ENCODE measurements at regions not wholly inside any gene's neighbourhood (a gene's known extent, or its start where the extent isn't known, plus 50 kb on each side); places are given as distances from the start of the nearest gene placed in this dataset.

DNA sequence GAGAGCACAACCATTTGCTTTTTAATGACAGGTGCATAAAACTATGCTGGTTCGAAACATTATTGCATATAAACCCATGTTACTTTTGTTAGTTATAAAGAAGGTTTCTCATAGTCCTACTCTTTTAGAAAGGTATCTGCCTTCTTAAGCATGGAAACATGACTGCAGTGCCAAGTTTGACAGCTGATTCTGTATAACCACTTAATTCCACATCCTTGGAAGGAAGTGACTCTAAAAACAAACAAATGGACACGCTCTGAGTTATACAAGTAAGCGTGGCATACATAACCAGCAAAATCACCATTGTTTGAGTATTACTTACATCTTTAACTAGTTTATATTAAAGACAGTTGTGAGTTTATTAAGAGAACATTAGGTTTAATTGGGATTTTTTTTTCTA, 125.0 kb upstream of the HDGFL1 start:
- CTCF ChIA-PET: no interaction called here
- Histone ChIP-seq H3K36me3 (ENCODE audit: insufficient read depth, low read length, poor library complexity, severe bottlenecking) (no peaks in the 10 kb centered on the region), H3K9me3 (ENCODE audit: low read depth, low read length, poor library complexity, severe bottlenecking) (no peaks in the 10 kb centered on the region), H3K4me1 (ENCODE audit: insufficient read depth, low read length, poor library complexity, severe bottlenecking) (no peaks in the 10 kb centered on the region), H3K27me3 (replicated peaks; ENCODE audit: insufficient read depth, low read depth, low read length, poor library complexity) (no peaks in the 10 kb centered on the region), H3K4me3 (ENCODE audit: low read depth, low read length, poor library complexity, severe bottlenecking) (no peak overlapping the region), H3K27ac (ENCODE audit: low read depth, low read length, poor library complexity, severe bottlenecking) (no peak overlapping the region)
- DNase-seq (ENCODE audit: low spot score): no peak
- POLR2A ChIA-PET (ENCODE audit: low non-redundant PET): no interaction called here
- intact Hi-C loops (cut with micrococcal nuclease; ENCODE audit: unreplicated experiment): no loop called here
- BruUV-seq (replicated peaks): no TSS peak
- no peak for TF ChIP-seq EZH2 (IDR thresholded peaks at IDR 0.05; ENCODE audit: borderline replicate concordance, low read depth, low read length, poor library complexity, severe bottlenecking)
- TF ChIP-seq, protein P1, sequence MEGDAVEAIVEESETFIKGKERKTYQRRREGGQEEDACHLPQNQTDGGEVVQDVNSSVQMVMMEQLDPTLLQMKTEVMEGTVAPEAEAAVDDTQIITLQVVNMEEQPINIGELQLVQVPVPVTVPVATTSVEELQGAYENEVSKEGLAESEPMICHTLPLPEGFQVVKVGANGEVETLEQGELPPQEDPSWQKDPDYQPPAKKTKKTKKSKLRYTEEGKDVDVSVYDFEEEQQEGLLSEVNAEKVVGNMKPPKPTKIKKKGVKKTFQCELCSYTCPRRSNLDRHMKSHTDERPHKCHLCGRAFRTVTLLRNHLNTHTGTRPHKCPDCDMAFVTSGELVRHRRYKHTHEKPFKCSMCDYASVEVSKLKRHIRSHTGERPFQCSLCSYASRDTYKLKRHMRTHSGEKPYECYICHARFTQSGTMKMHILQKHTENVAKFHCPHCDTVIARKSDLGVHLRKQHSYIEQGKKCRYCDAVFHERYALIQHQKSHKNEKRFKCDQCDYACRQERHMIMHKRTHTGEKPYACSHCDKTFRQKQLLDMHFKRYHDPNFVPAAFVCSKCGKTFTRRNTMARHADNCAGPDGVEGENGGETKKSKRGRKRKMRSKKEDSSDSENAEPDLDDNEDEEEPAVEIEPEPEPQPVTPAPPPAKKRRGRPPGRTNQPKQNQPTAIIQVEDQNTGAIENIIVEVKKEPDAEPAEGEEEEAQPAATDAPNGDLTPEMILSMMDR (conservative IDR thresholded peaks at IDR 0.05; ENCODE audit: low read depth, low read length): no peak

DNA sequence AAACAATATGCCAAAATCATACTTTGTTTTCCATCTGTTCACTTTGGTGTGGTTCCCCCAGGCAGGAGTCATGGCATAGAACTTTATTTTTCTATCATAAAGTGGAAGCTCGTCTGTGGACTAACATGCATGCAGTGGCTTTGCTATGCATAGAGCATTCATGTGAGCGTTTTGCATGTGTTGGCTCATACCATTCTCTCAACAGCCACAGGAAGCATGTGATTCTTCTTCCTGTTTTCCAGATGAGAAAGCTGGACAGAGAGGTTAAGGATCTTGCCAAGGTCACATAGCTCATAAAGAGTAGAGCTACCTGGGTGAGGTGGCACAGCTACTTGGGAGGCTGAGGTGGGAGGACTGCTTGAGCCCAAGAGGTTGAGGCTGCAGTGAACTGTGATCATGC, 123.4 kb upstream of the HDGFL1 start:
- BruUV-seq (replicated peaks): no TSS peak
- POLR2A ChIA-PET (ENCODE audit: low non-redundant PET): no interaction called here
- H3K9me3 ChIP-seq (ENCODE audit: low read depth, low read length, poor library complexity, severe bottlenecking): no peaks in the 10 kb centered on the region

DNA sequence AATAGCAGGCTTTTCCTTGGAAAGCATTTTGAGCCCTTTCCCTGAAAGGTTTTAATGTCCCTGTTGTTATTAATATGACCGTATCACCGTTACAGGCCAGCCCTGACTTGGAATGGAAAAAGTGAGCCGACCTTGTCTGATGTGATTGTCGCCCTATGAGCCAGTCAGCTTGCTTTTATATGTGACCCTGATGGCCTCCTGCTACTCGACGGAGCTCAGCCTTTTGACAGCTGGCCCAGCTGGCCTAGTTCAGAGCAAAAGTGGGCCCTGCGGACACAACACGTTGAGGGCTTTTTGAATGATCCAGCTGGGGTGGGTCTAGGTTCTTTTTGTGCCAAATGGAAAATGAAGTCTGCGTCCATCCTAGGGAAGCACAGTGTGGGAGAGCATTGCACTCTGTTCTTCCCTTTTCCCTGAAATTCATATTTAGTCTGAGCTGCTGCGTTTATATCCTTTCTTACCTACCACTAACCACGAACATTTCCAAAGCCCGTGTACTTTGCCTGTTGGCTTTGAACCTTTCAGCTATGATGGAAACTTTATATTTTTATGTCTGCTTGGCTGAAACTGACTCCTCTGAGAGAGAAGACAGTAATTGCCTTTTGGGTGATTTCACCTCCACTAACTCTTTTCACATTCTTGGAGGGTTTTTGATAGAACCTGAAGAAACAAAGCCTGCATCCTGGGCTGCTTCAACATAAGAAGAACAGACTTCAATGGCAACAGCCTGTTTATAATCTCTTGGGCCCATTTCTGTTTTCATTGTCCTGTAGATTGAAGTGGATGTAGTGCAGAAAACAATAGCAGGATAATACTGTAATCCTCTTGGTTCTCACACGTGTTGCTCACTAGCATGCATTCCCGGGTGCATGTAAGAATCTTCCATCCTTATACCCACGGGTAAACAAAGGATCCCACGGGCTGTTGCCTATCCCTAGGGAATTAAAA, 121.8 kb upstream of the HDGFL1 start:
- H3K36me3 ChIP-seq (ENCODE audit: insufficient read depth, low read length, poor library complexity, severe bottlenecking): no peaks in the 10 kb centered on the region
- H3K27me3 ChIP-seq (replicated peaks; ENCODE audit: insufficient read depth, low read depth, low read length, poor library complexity): no peaks in the 10 kb centered on the region
- no peak overlapping the region for H3K27ac ChIP-seq (ENCODE audit: low read depth, low read length, poor library complexity, severe bottlenecking)
- POLR2A ChIA-PET (ENCODE audit: low non-redundant PET): no interaction called here
- H3K4me1 ChIP-seq (ENCODE audit: insufficient read depth, low read length, poor library complexity, severe bottlenecking): no peaks in the 10 kb centered on the region
- no TSS peak for BruUV-seq (replicated peaks)
- CTCF ChIA-PET: no interaction called here
- H3K4me3 ChIP-seq (ENCODE audit: low read depth, low read length, poor library complexity, severe bottlenecking): no peak overlapping the region
- intact Hi-C loops (cut with micrococcal nuclease; ENCODE audit: unreplicated experiment): no loop called here
- no peaks in the 10 kb centered on the region for H3K9me3 ChIP-seq (ENCODE audit: low read depth, low read length, poor library complexity, severe bottlenecking)
- no peak for TF ChIP-seq EZH2 (IDR thresholded peaks at IDR 0.05; ENCODE audit: borderline replicate concordance, low read depth, low read length, poor library complexity, severe bottlenecking)
- TF ChIP-seq, protein P1 (conservative IDR thresholded peaks at IDR 0.05; ENCODE audit: low read depth, low read length): no peak
- no peak for DNase-seq (ENCODE audit: low spot score)

More for the DNA sequence above, 123.4 kb upstream of the HDGFL1 start:
- CTCF ChIA-PET: no interaction called here
- no peak for TF ChIP-seq EZH2 (IDR thresholded peaks at IDR 0.05; ENCODE audit: borderline replicate concordance, low read depth, low read length, poor library complexity, severe bottlenecking)
- TF ChIP-seq, protein P1 (conservative IDR thresholded peaks at IDR 0.05; ENCODE audit: low read depth, low read length): no peak
- Histone ChIP-seq H3K27me3 (replicated peaks; ENCODE audit: insufficient read depth, low read depth, low read length, poor library complexity) (no peaks in the 10 kb centered on the region), H3K4me1 (ENCODE audit: insufficient read depth, low read length, poor library complexity, severe bottlenecking) (no peaks in the 10 kb centered on the region), H3K4me3 (ENCODE audit: low read depth, low read length, poor library complexity, severe bottlenecking) (no peak overlapping the region), H3K36me3 (ENCODE audit: insufficient read depth, low read length, poor library complexity, severe bottlenecking) (no peaks in the 10 kb centered on the region), H3K27ac (ENCODE audit: low read depth, low read length, poor library complexity, severe bottlenecking) (no peak overlapping the region)
- intact Hi-C loops (cut with micrococcal nuclease; ENCODE audit: unreplicated experiment): no loop called here
- DNase-seq (ENCODE audit: low spot score): no peak

All from A673 (cell line).